ENCODE measurements at regions not wholly inside any gene's neighbourhood (a gene's known extent, or its start where the extent isn't known, plus 50 kb on each side); places are given as distances from the start of the nearest gene placed in this dataset.

- no peak for DNase-seq (ENCODE audit: low read depth, low spot score)
- no peak overlapping the region for H3K4me3 ChIP-seq (ENCODE audit: low read depth, low read length)
- ChIA-PET POLR2A (no interaction called here), CTCF (interaction anchor here (1.0 to 1.1 kb wide), 4 partner anchors 8 to 192 kb away, joined by 3 to 6 read pairs (median 4); no protein-coding TSS in a partner anchor)
- TF ChIP-seq CTCF (IDR thresholded peaks at IDR 0.05; ENCODE audit: insufficient read depth, low read length, missing control alignments) = no peak
These were observed 58.9 kb upstream of the CD28 start for GRCh38 chr2:203647579-203647978.

GRCh38 chr2:203648273-203648672, 58.2 kb upstream of the CD28 start:
- CTCF ChIA-PET = interaction anchor here (0.9 to 1.1 kb wide), 5 partner anchors 10 to 193 kb away, joined by 3 to 6 read pairs (median 3); no protein-coding TSS in a partner anchor
- no peak for TF ChIP-seq CTCF (IDR thresholded peaks at IDR 0.05; ENCODE audit: insufficient read depth, low read length, missing control alignments)
- H3K4me3 ChIP-seq (ENCODE audit: low read depth, low read length) = no peak overlapping the region
- POLR2A ChIA-PET = no interaction called here
- DNase-seq (ENCODE audit: low read depth, low spot score) = no peak

GRCh38 chr2:203649176-203649814, 57.1 kb upstream of the CD28 start:
- CTCF ChIA-PET = interaction anchor here (0.6 to 4.7 kb wide), 7 partner anchors 12 to 424 kb away, joined by 3 to 30 read pairs (median 3); no protein-coding TSS in a partner anchor
- DNase-seq (ENCODE audit: low read depth, low spot score) = no peak
- POLR2A ChIA-PET = no interaction called here
- no peak for TF ChIP-seq CTCF (IDR thresholded peaks at IDR 0.05; ENCODE audit: insufficient read depth, low read length, missing control alignments)
- no peak overlapping the region for H3K4me3 ChIP-seq (ENCODE audit: low read depth, low read length)

GRCh38 chr2:203650860-203651613, 55.4 kb upstream of the CD28 start:
- no peak overlapping the region for H3K4me3 ChIP-seq (ENCODE audit: low read depth, low read length)
- DNase-seq (ENCODE audit: low read depth, low spot score) = no peak
- TF ChIP-seq CTCF (IDR thresholded peaks at IDR 0.05; ENCODE audit: insufficient read depth, low read length, missing control alignments) = peak; percentile 27
- POLR2A ChIA-PET = interaction anchor here (0.5 to 1.2 kb wide), 3 partner anchors 118 to 133 kb away, joined by 3 to 4 read pairs (median 3); no protein-coding TSS in a partner anchor
- CTCF ChIA-PET = interaction anchor here (0.8 to 4.7 kb wide), 10 partner anchors 9 to 225 kb away, joined by 3 to 30 read pairs (median 4); no protein-coding TSS in a partner anchor

GRCh38 chr2:203651621-203652020, 54.8 kb upstream of the CD28 start:
- H3K4me3 ChIP-seq (ENCODE audit: low read depth, low read length) = no peak overlapping the region
- CTCF ChIA-PET = interaction anchor here (0.8 to 4.7 kb wide), 11 partner anchors 8 to 226 kb away, joined by 3 to 30 read pairs (median 4); no protein-coding TSS in a partner anchor
- DNase-seq (ENCODE audit: low read depth, low spot score) = no peak
- POLR2A ChIA-PET = interaction anchor here (0.6 kb wide), 1 partner anchor 119 kb away, joined by 3 read pairs; no protein-coding TSS in a partner anchor
- no peak for TF ChIP-seq CTCF (IDR thresholded peaks at IDR 0.05; ENCODE audit: insufficient read depth, low read length, missing control alignments)

GRCh38 chr2:203654826-203655225, 51.6 kb upstream of the CD28 start:
- H3K4me3 ChIP-seq (ENCODE audit: low read depth, low read length) = no peak overlapping the region
- CTCF ChIA-PET = interaction anchor here (1.5 kb wide), 1 partner anchor 160 kb away, joined by 3 read pairs; no protein-coding TSS in a partner anchor
- DNase-seq (ENCODE audit: low read depth, low spot score) = no peak
- TF ChIP-seq CTCF (IDR thresholded peaks at IDR 0.05; ENCODE audit: insufficient read depth, low read length, missing control alignments) = no peak
- POLR2A ChIA-PET = no interaction called here
